CD14-positive monocyte (primary cell): ENCODE measurements at regions not wholly inside any gene's neighbourhood (a gene's known extent, or its start where the extent isn't known, plus 50 kb on each side); places are given as distances from the start of the nearest gene placed in this dataset.

Source experiments
- DNase-seq, 3 donors: peaks; one replicate each; pipeline ENCODE4 v3.0.0-alpha.2; 2011 to 2022
- H2AFZ ChIP-seq: 2 replicates; pipeline ENCODE4 v1.6.0; 2012; ENCODE audit warnings: mild to moderate bottlenecking, low read depth, low read length, inconsistent platforms; ENCODE audit not compliant: insufficient read depth, poor library complexity, severe bottlenecking
- H3K27ac ChIP-seq, 2 donors: 1 replicate in 1 of 2; 2 replicates in 1 of 2; pipeline ENCODE4 v1.5.1; 2012 to 2013; ENCODE audit warnings: low read length in 2 of 2, control low read depth in 1 of 2, inconsistent platforms in 1 of 2, low read depth in 1 of 2, mild to moderate bottlenecking in 1 of 2
- H3K27me3 ChIP-seq, 2 donors: one replicate each; pipeline versions ENCODE4 v1.6.0 to v1.6.1; 2011 to 2013; ENCODE audit warnings: low read length in 2 of 2; ENCODE audit not compliant: control insufficient read depth in 2 of 2, insufficient read depth in 2 of 2
- H3K36me3 ChIP-seq, 2 donors: replicated peaks in 1 of 2; 1 replicate in 1 of 2; 2 replicates in 1 of 2; pipeline versions ENCODE4 v1.5.1 to v1.6.1; 2012 to 2013; ENCODE audit warnings: low read length in 2 of 2, control low read depth in 1 of 2, inconsistent platforms in 1 of 2, mild to moderate bottlenecking in 1 of 2; ENCODE audit not compliant: insufficient read depth in 2 of 2, control insufficient read depth in 1 of 2
- H3K4me1 ChIP-seq, 2 donors: 1 replicate in 1 of 2; 2 replicates in 1 of 2; pipeline versions ENCODE4 v1.5.1 to v1.6.1; 2012 to 2013; ENCODE audit warnings: low read length in 2 of 2, control low read depth in 1 of 2, inconsistent platforms in 1 of 2, mild to moderate bottlenecking in 1 of 2, moderate library complexity in 1 of 2; ENCODE audit not compliant: insufficient read depth in 2 of 2, control insufficient read depth in 1 of 2
- H3K4me2 ChIP-seq: replicated peaks from 2 replicates; pipeline ENCODE3; 2012; ENCODE audit warnings: low read length, moderate library complexity, mild to moderate bottlenecking; ENCODE audit not compliant: poor library complexity, severe bottlenecking; ENCODE audit errors: extremely low read depth
- H3K4me3 ChIP-seq, 3 experiments: fragments of 200-600 bp in 1 of 3; sonication (generic) in 1 of 3; replicated peaks in 1 of 3; 1 replicate in 2 of 3; 2 replicates in 1 of 3; pipeline ENCODE4 v1.5.1; 2011 to 2013; ENCODE audit warnings: low read length in 3 of 3, mild to moderate bottlenecking in 3 of 3, control low read depth in 2 of 3, low read depth in 2 of 3, inconsistent platforms in 1 of 3, moderate library complexity in 1 of 3
- H3K79me2 ChIP-seq: 2 replicates; pipeline ENCODE4 v1.6.0; 2012; ENCODE audit warnings: mild to moderate bottlenecking, control low read depth, inconsistent platforms, low read length, moderate library complexity; ENCODE audit not compliant: insufficient read depth
- H3K9ac ChIP-seq: 2 replicates; pipeline ENCODE4 v1.6.0; 2017; ENCODE audit warnings: low read length, mild to moderate bottlenecking; ENCODE audit not compliant: insufficient read depth, poor library complexity, severe bottlenecking
- H3K9me3 ChIP-seq, 2 donors: replicated peaks in 1 of 2; 1 replicate in 1 of 2; 2 replicates in 1 of 2; pipeline versions ENCODE4 v1.5.1 to v1.6.1; 2012 to 2013; ENCODE audit warnings: low read length in 2 of 2, control low read depth in 1 of 2; ENCODE audit not compliant: control insufficient read depth in 1 of 2, insufficient read depth in 1 of 2
- H4K20me1 ChIP-seq: 2 replicates; pipeline ENCODE4 v1.6.0; 2012; ENCODE audit warnings: mild to moderate bottlenecking, low read length, control low read depth, moderate library complexity; ENCODE audit not compliant: insufficient read depth
- H3K27ac Mint-ChIP-seq, 7 donors: one replicate each; pipeline ENCODE4 v1.8.0; 2020; ENCODE audit warnings: mild to moderate bottlenecking in 7 of 7, mixed read lengths in 7 of 7, moderate library complexity in 6 of 7, inconsistent platforms in 2 of 7
- H3K27me3 Mint-ChIP-seq, 3 donors: one replicate each; pipeline ENCODE4 v1.8.0; 2021 to 2022; ENCODE audit warnings: low read depth in 3 of 3, mild to moderate bottlenecking in 3 of 3, mixed read lengths in 3 of 3, moderate library complexity in 3 of 3, inconsistent platforms in 1 of 3
- H3K36me3 Mint-ChIP-seq, 2 donors: one replicate each; pipeline ENCODE4 v1.8.0; 2020; ENCODE audit warnings: mixed read lengths in 2 of 2, inconsistent platforms in 1 of 2, mild to moderate bottlenecking in 1 of 2
- H3K4me1 Mint-ChIP-seq: one replicate; pipeline ENCODE4 v1.8.0; 2020; ENCODE audit warnings: mild to moderate bottlenecking, mixed read lengths
- H3K4me3 Mint-ChIP-seq, 2 donors: one replicate each; pipeline ENCODE4 v1.8.0; 2020; ENCODE audit warnings: mild to moderate bottlenecking in 2 of 2, mixed read lengths in 2 of 2, moderate library complexity in 1 of 2
- H3K9me3 Mint-ChIP-seq, 7 donors: one replicate each; pipeline ENCODE4 v1.8.0; 2020 to 2022; ENCODE audit warnings: mixed read lengths in 7 of 7, mild to moderate bottlenecking in 6 of 7, moderate library complexity in 6 of 7, inconsistent platforms in 2 of 7
- CTCF ChIP-seq: fragments of 200-600 bp; IDR thresholded peaks from one replicate; pipeline ENCODE4 v1.8.0; 2022; ENCODE audit warnings: antibody characterized with exemption, mild to moderate bottlenecking
- WGBS: methylation state at CpG from one replicate; pipeline ENCODE4 v1.1.5; 2013; ENCODE audit warnings: missing lambda C conversion rate; ENCODE audit not compliant: insufficient coverage; 5-methylcytosine and 5-hydroxymethylcytosine counted together
- intact Hi-C, 2 donors: fragments of 100-400 bp; cut with micrococcal nuclease; formaldehyde crosslinking; loops; one replicate each; pipeline versions ENCODE4 v1.15.0 to v1.15.1; 2023

GRCh38 chr4:54499308-54500074 is 158.3 kb upstream of the KIT start:
- Histone ChIP-seq H3K9ac (no peak overlapping the region), H3K27me3 (no peaks in the 10 kb centered on the region), H4K20me1 (no peaks in the 10 kb centered on the region), H3K36me3 (no peaks in the 10 kb centered on the region), H3K4me1 (no peaks in the 10 kb centered on the region), H2AFZ (no peak overlapping the region), H3K9me3 (no peaks in the 10 kb centered on the region), H3K79me2 (no peaks in the 10 kb centered on the region), H3K4me2 (no peak overlapping the region), H3K27ac (no peak overlapping the region), H3K4me3 (no peak overlapping the region)
- WGBS, result no CpG with 5 or more reads among the region's 7 CpGs
- no peak overlapping the region for H3K27ac Mint-ChIP-seq
- DNase-seq, result no peak
- no peaks in the 10 kb centered on the region for H3K36me3 Mint-ChIP-seq
- intact Hi-C loops, result no loop called here
- peaks cover 0 to 7% (median 2%) of the 10 kb centered on the region in 7 donors for H3K9me3 Mint-ChIP-seq
- H3K4me1 Mint-ChIP-seq, result no peaks in the 10 kb centered on the region
- no peak overlapping the region for H3K4me3 Mint-ChIP-seq
- no peak for TF ChIP-seq CTCF
- peaks cover 0 to 3% (median 0%) of the 10 kb centered on the region in 3 donors for H3K27me3 Mint-ChIP-seq

- H3K4me2 ChIP-seq, result no peak overlapping the region
- H2AFZ ChIP-seq, result no peak overlapping the region
- peaks cover 0 to 13% (median 2%) of the 10 kb centered on the region in 7 donors for H3K9me3 Mint-ChIP-seq
- no peak overlapping the region for H3K9ac ChIP-seq
- H3K4me1 Mint-ChIP-seq, result no peaks in the 10 kb centered on the region
- no peaks in the 10 kb centered on the region for H4K20me1 ChIP-seq
- no peak overlapping the region for H3K27ac Mint-ChIP-seq
- no peak overlapping the region for H3K4me3 Mint-ChIP-seq
- H3K4me3 ChIP-seq, result no peak overlapping the region
- H3K36me3 ChIP-seq, result no peaks in the 10 kb centered on the region
- H3K27ac ChIP-seq, result no peak overlapping the region
- peaks cover 0 to 4% of the 10 kb centered on the region in 2 donors for H3K9me3 ChIP-seq
- intact Hi-C loops, result no loop called here
- TF ChIP-seq CTCF, result no peak
- no peaks in the 10 kb centered on the region for H3K36me3 Mint-ChIP-seq
- no peaks in the 10 kb centered on the region for H3K4me1 ChIP-seq
- H3K27me3 ChIP-seq, result no peaks in the 10 kb centered on the region
- no peaks in the 10 kb centered on the region for H3K79me2 ChIP-seq
- H3K27me3 Mint-ChIP-seq, result peaks cover 0 to 3% (median 1%) of the 10 kb centered on the region in 3 donors
- no peak for DNase-seq
Measured at GRCh38 chr4:54505362-54505761, 152.4 kb upstream of the KIT start.
